GM12878 (cell line): ENCODE measurements at regions not wholly inside any gene's neighbourhood (a gene's known extent, or its start where the extent isn't known, plus 50 kb on each side); places are given as distances from the start of the nearest gene placed in this dataset.

Source experiments
- BHLHE40 ChIP-seq, 2 experiments: fragments of 450-650 bp in 1 of 2; IDR thresholded peaks; 2 replicates each; pipeline ENCODE4 v1.6.1; 2011 to 2017; ENCODE audit warnings: low read depth in 2 of 2, borderline replicate concordance in 1 of 2, improper control_type of control experiment in 1 of 2, low read length in 1 of 2, mild to moderate bottlenecking in 1 of 2
- DPF2 ChIP-seq: fragments of 450-650 bp; IDR thresholded peaks from 2 replicates; pipeline ENCODE4 v1.6.1; 2017; ENCODE audit warnings: mild to moderate bottlenecking
- EZH2 ChIP-seq: IDR thresholded peaks from 2 replicates; pipeline ENCODE4 v1.6.1; 2012; ENCODE audit warnings: low read depth, mild to moderate bottlenecking, control low read depth, inconsistent platforms, low read length, borderline replicate concordance; ENCODE audit not compliant: control insufficient read depth
- KDM1A ChIP-seq: fragments of 200-600 bp; sonication (generic); IDR thresholded peaks from 2 replicates; pipeline ENCODE4 v1.6.1; 2016; ENCODE audit warnings: borderline replicate concordance
- POLR2A ChIP-seq: IDR thresholded peaks from 2 replicates; pipeline ENCODE4 v1.6.1; 2011; ENCODE audit warnings: low read depth, mild to moderate bottlenecking, low read length
- YY1 ChIP-seq: IDR thresholded peaks from 2 replicates; pipeline ENCODE4 v1.6.1; 2011; ENCODE audit warnings: low read depth, mild to moderate bottlenecking, low read length
- TF ChIP-seq, protein P1 (sequence below), 3 experiments: IDR thresholded peaks in 2 of 3; conservative IDR thresholded peaks in 1 of 3; 2 replicates each; pipeline ENCODE4 v1.5.1; 2011; ENCODE audit warnings: low read depth in 3 of 3, low read length in 3 of 3, mild to moderate bottlenecking in 3 of 3, control low read depth in 2 of 3, moderate library complexity in 2 of 3, inconsistent platforms in 1 of 3, mixed read lengths in 1 of 3; ENCODE audit not compliant: control insufficient read depth in 2 of 3, insufficient read depth in 1 of 3; ENCODE audit errors: extremely low read depth in 1 of 3
- TF ChIP-seq, protein P2 (sequence below): IDR thresholded peaks from 2 replicates; pipeline ENCODE4 v1.6.1; 2011; ENCODE audit warnings: low read depth, low read length, improper control_type of control experiment, borderline replicate concordance
- TF ChIP-seq, protein P3 (sequence below): IDR thresholded peaks from 2 replicates; pipeline ENCODE4 v1.6.1; 2012; ENCODE audit warnings: mild to moderate bottlenecking, low read depth, low read length

DNA sequence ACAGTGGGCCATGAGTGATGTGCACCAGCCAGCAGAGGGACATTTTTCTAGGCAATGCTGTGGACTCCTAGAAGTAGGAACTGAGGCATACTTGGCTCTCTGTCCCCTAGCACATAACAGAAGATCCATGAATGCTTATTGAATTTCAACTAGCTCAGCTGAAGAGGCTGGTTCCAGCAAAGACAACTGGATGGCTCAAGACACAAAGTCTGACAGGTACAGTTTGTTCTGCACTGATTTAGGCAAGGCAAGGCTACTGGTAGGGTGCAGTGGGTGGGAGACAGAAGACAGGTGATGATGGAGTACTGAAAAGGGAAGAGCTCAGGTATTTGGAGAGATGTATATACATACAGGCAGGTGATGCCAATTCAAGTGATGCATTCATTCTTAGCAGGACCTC is 72.4 kb upstream of the USP47 start:
- TF ChIP-seq, protein P1, sequence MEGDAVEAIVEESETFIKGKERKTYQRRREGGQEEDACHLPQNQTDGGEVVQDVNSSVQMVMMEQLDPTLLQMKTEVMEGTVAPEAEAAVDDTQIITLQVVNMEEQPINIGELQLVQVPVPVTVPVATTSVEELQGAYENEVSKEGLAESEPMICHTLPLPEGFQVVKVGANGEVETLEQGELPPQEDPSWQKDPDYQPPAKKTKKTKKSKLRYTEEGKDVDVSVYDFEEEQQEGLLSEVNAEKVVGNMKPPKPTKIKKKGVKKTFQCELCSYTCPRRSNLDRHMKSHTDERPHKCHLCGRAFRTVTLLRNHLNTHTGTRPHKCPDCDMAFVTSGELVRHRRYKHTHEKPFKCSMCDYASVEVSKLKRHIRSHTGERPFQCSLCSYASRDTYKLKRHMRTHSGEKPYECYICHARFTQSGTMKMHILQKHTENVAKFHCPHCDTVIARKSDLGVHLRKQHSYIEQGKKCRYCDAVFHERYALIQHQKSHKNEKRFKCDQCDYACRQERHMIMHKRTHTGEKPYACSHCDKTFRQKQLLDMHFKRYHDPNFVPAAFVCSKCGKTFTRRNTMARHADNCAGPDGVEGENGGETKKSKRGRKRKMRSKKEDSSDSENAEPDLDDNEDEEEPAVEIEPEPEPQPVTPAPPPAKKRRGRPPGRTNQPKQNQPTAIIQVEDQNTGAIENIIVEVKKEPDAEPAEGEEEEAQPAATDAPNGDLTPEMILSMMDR (IDR thresholded peaks at IDR 0.05 in 2 of 3, conservative IDR thresholded peaks at IDR 0.05 in 1 of 3; ENCODE audit: control insufficient read depth in 2 of 3, extremely low read depth in 1 of 3, insufficient read depth in 1 of 3, low read depth in 3 of 3, low read length in 3 of 3), result no peak
- no peak for TF ChIP-seq YY1
- no peak for TF ChIP-seq EZH2
- no peak for TF ChIP-seq POLR2A
- TF ChIP-seq BHLHE40 (IDR thresholded peaks at IDR 0.05; ENCODE audit: borderline replicate concordance in 1 of 2, low read depth in 2 of 2, low read length in 1 of 2), result no peak
- TF ChIP-seq DPF2, result no peak
- TF ChIP-seq, protein P2, sequence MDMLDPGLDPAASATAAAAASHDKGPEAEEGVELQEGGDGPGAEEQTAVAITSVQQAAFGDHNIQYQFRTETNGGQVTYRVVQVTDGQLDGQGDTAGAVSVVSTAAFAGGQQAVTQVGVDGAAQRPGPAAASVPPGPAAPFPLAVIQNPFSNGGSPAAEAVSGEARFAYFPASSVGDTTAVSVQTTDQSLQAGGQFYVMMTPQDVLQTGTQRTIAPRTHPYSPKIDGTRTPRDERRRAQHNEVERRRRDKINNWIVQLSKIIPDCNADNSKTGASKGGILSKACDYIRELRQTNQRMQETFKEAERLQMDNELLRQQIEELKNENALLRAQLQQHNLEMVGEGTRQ, result no peak
- TF ChIP-seq KDM1A, result no peak
- TF ChIP-seq, protein P3, sequence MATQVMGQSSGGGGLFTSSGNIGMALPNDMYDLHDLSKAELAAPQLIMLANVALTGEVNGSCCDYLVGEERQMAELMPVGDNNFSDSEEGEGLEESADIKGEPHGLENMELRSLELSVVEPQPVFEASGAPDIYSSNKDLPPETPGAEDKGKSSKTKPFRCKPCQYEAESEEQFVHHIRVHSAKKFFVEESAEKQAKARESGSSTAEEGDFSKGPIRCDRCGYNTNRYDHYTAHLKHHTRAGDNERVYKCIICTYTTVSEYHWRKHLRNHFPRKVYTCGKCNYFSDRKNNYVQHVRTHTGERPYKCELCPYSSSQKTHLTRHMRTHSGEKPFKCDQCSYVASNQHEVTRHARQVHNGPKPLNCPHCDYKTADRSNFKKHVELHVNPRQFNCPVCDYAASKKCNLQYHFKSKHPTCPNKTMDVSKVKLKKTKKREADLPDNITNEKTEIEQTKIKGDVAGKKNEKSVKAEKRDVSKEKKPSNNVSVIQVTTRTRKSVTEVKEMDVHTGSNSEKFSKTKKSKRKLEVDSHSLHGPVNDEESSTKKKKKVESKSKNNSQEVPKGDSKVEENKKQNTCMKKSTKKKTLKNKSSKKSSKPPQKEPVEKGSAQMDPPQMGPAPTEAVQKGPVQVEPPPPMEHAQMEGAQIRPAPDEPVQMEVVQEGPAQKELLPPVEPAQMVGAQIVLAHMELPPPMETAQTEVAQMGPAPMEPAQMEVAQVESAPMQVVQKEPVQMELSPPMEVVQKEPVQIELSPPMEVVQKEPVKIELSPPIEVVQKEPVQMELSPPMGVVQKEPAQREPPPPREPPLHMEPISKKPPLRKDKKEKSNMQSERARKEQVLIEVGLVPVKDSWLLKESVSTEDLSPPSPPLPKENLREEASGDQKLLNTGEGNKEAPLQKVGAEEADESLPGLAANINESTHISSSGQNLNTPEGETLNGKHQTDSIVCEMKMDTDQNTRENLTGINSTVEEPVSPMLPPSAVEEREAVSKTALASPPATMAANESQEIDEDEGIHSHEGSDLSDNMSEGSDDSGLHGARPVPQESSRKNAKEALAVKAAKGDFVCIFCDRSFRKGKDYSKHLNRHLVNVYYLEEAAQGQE, result no peak
